ENCODE measurements at regions not wholly inside any gene's neighbourhood (a gene's known extent, or its start where the extent isn't known, plus 50 kb on each side); places are given as distances from the start of the nearest gene placed in this dataset.

DNA sequence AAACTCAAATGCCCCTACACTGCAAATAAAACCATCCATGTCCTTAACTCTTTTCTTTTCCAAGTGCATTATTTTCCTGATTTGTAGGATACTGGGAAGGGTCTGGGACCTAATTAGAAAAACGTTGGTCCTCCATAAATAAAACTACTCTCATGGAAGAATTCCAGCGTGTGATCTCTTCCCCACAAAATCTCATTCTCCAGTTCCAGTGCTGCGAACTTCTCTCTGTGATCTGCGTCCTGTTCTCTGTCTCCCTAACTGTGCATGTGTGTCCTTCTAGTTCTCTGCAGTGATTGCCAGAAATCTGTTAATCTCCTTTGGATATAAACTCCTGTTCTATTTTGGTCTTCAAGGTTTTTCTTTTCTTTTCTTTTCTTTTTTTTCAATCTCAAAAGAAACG, 148.1 kb downstream of the BBOX1 start:
- Histone ChIP-seq H3K27me3 (ENCODE audit: low read depth) (no peaks in the 10 kb centered on the region), H3K4me1 (peaks cover 1% of the 10 kb centered on the region), H3K4me3 (no peak overlapping the region), H3K36me3 (no peaks in the 10 kb centered on the region), H3K27ac (no peak overlapping the region), H3K9me3 (no peaks in the 10 kb centered on the region)
- intact Hi-C loops (cut with DNase I) = no loop called here
- DNase-seq (no peak), ATAC-seq (no peak)
- TF ChIP-seq, protein P1, sequence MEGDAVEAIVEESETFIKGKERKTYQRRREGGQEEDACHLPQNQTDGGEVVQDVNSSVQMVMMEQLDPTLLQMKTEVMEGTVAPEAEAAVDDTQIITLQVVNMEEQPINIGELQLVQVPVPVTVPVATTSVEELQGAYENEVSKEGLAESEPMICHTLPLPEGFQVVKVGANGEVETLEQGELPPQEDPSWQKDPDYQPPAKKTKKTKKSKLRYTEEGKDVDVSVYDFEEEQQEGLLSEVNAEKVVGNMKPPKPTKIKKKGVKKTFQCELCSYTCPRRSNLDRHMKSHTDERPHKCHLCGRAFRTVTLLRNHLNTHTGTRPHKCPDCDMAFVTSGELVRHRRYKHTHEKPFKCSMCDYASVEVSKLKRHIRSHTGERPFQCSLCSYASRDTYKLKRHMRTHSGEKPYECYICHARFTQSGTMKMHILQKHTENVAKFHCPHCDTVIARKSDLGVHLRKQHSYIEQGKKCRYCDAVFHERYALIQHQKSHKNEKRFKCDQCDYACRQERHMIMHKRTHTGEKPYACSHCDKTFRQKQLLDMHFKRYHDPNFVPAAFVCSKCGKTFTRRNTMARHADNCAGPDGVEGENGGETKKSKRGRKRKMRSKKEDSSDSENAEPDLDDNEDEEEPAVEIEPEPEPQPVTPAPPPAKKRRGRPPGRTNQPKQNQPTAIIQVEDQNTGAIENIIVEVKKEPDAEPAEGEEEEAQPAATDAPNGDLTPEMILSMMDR (IDR thresholded peaks at IDR 0.05) = no peak

DNA sequence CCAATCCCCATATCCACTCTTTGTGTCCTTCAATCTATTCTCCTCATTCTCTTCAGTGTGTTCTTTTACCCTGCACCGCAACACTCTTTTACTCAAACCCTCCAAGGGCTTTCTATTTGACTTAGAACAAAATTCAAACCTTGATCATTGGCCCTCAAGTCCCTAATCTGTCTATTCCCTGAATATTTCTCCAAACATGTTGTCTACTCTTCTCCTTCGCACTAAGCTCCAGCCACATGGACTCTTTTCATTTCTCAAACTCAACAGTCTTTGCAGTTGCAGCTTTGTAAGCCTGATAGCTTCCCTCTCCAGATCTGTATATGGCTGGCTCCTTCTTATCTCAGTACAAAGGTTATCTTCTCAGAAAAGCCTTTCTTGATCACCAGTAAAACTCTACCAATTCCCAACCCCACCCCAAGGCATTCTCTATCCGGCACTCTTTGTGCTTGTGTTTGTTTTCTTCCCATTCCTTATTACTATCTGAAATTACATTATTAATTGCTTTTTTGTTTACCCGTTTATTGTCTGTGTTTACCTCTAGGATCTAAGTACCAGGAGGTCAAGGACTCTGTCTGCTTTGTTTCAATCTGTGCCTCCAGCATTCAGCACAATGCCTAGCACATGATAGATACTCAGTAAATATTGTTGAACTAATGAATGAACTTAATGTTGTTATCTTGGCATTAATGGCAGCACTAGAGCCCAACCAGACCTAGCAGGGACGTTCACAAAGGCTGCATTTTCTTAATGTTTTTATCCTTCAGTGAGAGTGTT, 147.4 kb downstream of the BBOX1 start:
- no peak for DNase-seq
- H3K4me3 ChIP-seq = no peak overlapping the region
- H3K27me3 ChIP-seq (ENCODE audit: low read depth) = no peaks in the 10 kb centered on the region
- peaks cover 3% of the 10 kb centered on the region for H3K4me1 ChIP-seq
- no peak for ATAC-seq
- no peak overlapping the region for H3K27ac ChIP-seq
- H3K9me3 ChIP-seq = no peaks in the 10 kb centered on the region
- TF ChIP-seq, protein P1 (IDR thresholded peaks at IDR 0.05) = no peak
- no peaks in the 10 kb centered on the region for H3K36me3 ChIP-seq
- intact Hi-C loops (cut with DNase I) = no loop called here

DNA sequence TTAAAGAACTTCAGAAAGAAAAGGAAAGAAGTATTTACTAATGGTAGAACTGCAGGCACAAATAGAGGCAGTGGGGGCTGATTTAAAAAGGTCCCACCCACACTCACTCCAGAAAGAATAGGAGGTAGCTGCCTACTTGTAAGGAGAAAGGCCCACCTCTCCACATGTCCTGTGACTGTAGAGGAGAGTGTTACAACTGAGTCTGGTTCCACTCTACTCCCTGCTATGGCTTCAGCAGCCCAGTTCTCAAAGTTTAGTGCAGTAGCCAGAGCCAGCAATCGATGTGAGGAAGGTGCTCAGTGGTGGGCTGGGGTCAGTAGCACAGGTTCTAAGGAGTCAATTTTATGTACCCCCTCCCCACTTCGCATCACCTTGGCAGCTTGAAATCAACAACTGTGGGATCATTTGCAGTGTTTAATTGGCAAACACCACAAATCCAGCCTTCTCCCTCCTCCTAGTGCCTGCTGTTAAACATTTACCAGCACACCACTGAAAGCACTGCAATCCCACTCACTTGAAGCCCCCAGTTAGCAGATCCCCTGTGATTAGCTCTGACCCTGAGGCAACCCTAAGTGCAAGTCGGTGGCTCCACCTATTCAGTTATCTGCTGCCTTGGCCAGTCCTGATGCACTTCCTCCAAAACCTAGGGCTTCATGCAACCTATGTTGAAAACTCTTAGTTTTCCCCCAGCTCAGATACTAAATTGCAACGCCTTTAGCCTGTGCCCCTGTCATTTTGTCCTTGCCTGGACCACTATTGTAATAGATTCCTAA, 146.6 kb downstream of the BBOX1 start:
- ATAC-seq (no peak), DNase-seq (no peak)
- Histone ChIP-seq H3K27me3 (ENCODE audit: low read depth) (no peaks in the 10 kb centered on the region), H3K36me3 (no peaks in the 10 kb centered on the region), H3K4me3 (no peak overlapping the region), H3K4me1 (peaks cover 3% of the 10 kb centered on the region), H3K27ac (no peak overlapping the region), H3K9me3 (no peaks in the 10 kb centered on the region)
- TF ChIP-seq, protein P1 (IDR thresholded peaks at IDR 0.05) = no peak
- intact Hi-C loops (cut with DNase I) = no loop called here

DNA sequence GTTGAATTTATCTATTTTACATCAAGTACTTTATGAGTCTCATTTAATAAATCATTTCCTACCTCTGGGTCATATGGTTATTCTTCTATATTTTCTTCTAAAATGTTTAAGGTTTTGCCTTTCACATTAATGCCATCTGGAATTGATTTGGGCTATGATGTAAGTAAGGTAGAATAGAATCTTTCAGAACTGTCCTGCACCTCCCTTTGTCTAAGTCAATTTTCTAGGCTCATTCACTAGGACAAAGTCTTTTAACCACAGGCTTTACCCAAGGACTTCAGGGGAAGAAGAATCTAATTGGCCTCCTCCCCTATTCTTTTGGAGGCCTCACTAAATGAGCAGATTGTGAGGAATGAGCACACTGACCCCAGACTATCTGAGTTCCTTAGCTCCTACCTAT, 146.0 kb downstream of the BBOX1 start:
- H3K27me3 ChIP-seq (ENCODE audit: low read depth) = no peaks in the 10 kb centered on the region
- no peak for DNase-seq
- H3K4me1 ChIP-seq = peaks cover 3% of the 10 kb centered on the region
- intact Hi-C loops (cut with DNase I) = no loop called here
- TF ChIP-seq, protein P1 (IDR thresholded peaks at IDR 0.05) = no peak
- H3K27ac ChIP-seq = no peak overlapping the region
- H3K9me3 ChIP-seq = no peaks in the 10 kb centered on the region
- no peak for ATAC-seq
- no peaks in the 10 kb centered on the region for H3K36me3 ChIP-seq
- no peak overlapping the region for H3K4me3 ChIP-seq

DNA sequence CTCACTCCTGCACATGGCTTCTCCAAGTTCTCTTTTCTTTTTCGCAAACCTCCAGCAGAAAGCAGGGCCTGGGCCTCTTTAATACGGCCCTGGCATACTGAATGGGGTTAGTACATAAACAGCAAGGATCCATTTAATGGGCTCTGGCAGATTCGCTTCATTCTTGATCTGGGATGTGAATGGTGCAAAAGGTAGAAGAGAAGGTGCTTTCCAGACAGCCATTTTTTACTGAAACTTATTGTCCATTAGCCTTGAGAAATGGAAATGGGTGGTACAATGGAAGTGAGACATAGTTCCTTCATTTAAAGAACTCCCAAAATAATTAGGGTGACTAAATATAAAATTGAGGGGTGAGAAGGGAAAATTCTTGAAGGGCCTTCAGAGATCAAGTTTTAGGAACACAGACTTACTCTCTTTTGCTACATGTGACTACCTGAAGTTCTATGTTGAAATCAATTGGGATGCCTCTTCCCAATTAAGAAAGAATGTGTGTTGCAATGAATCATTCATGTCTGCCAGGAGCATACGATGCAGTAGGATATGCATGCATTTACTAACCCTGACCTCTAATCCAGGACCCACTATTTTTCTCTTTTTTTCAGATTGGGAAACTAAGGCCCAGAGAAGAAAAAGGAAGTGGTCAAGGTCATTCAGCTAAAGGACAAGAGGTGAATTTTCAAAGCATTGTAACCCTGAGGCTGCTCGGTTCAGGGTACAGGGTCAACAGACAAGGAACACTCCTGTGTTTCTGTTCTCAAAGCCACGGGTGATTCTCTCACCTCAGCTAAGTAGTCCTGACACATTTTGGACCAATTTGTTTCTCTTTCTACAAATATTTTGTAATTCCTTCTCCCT, 144.1 kb downstream of the BBOX1 start:
- intact Hi-C loops (cut with DNase I) = loop anchor here (5.0 kb wide), 1 partner anchor 303 kb away; no protein-coding TSS in a partner anchor
- Histone ChIP-seq H3K4me3 (no peak overlapping the region), H3K9me3 (no peaks in the 10 kb centered on the region), H3K27ac (no peak overlapping the region), H3K27me3 (ENCODE audit: low read depth) (peaks cover 8% of the 10 kb centered on the region), H3K4me1 (peaks cover 3% of the 10 kb centered on the region), H3K36me3 (no peaks in the 10 kb centered on the region)
- ATAC-seq = no peak
- no peak for DNase-seq
- TF ChIP-seq, protein P1 (IDR thresholded peaks at IDR 0.05) = no peak
